HEK293T (cell line): ENCODE measurements at regions not wholly inside any gene's neighbourhood (a gene's known extent, or its start where the extent isn't known, plus 50 kb on each side); places are given as distances from the start of the nearest gene placed in this dataset.

Experiments used
- CTCF ChIA-PET: fragments of 350-600 bp; formaldehyde crosslinking; extraction: SDS; loops from one replicate; lab custom pipeline; 2021; ENCODE audit warnings: antibody characterized with exemption, inconsistent platforms; lab: Yijun Ruan, JAX
- POLR2A ChIA-PET: fragments of 350-600 bp; formaldehyde crosslinking; extraction: SDS; loops from one replicate; lab custom pipeline; 2020; ENCODE audit warnings: antibody characterized with exemption, inconsistent platforms; lab: Yijun Ruan, JAX
- DNase-seq: peaks from one replicate; pipeline ENCODE4 v3.0.0; 2012; ENCODE audit warnings: mixed read lengths; ENCODE audit errors: extremely low spot score
- ARNT ChIP-seq: fragments of 450-650 bp; IDR thresholded peaks from 2 replicates; pipeline ENCODE4 v1.6.1; 2017; ENCODE audit warnings: mild to moderate bottlenecking
- BHLHE40 ChIP-seq: fragments of 450-650 bp; IDR thresholded peaks from 2 replicates; pipeline ENCODE4 v1.6.1; 2016; ENCODE audit warnings: mild to moderate bottlenecking, moderate library complexity, borderline replicate concordance
- CTBP1 ChIP-seq: fragments of 450-650 bp; IDR thresholded peaks from 2 replicates; pipeline ENCODE4 v1.6.1; 2016; ENCODE audit warnings: borderline replicate concordance
- ELF4 ChIP-seq: fragments of 450-650 bp; IDR thresholded peaks from 2 replicates; pipeline ENCODE4 v1.6.1; 2017; ENCODE audit warnings: antibody characterized with exemption
- FOXA1 ChIP-seq: fragments of 450-650 bp; IDR thresholded peaks from 2 replicates; pipeline ENCODE4 v1.6.1; 2016; ENCODE audit warnings: mild to moderate bottlenecking
- FOXK2 ChIP-seq: fragments of 450-650 bp; IDR thresholded peaks from 2 replicates; pipeline ENCODE4 v1.6.1; 2016; ENCODE audit warnings: mild to moderate bottlenecking
- FOXM1 ChIP-seq: fragments of 450-650 bp; IDR thresholded peaks from 2 replicates; pipeline ENCODE4 v1.6.1; 2017; ENCODE audit warnings: mild to moderate bottlenecking, borderline replicate concordance
- HDGF ChIP-seq: fragments of 450-650 bp; IDR thresholded peaks from 2 replicates; pipeline ENCODE4 v1.6.1; 2017; ENCODE audit warnings: antibody characterized with exemption, borderline replicate concordance
- L3MBTL2 ChIP-seq: fragments of 450-650 bp; conservative IDR thresholded peaks from 2 replicates; pipeline ENCODE4 v1.6.1; 2016; ENCODE audit warnings: mild to moderate bottlenecking
- LEF1 ChIP-seq: fragments of 450-650 bp; IDR thresholded peaks from 2 replicates; pipeline ENCODE4 v1.6.1; 2017; ENCODE audit warnings: mild to moderate bottlenecking, borderline replicate concordance
- NFRKB ChIP-seq: fragments of 450-650 bp; IDR thresholded peaks from 2 replicates; pipeline ENCODE4 v1.6.1; 2016; ENCODE audit warnings: mild to moderate bottlenecking, moderate library complexity
- PKNOX1 ChIP-seq: fragments of 450-650 bp; IDR thresholded peaks from 2 replicates; pipeline ENCODE4 v1.6.1; 2016
- SP1 ChIP-seq: fragments of 450-650 bp; IDR thresholded peaks from 2 replicates; pipeline ENCODE4 v1.6.1; 2017
- SUZ12 ChIP-seq: fragments of 450-650 bp; IDR thresholded peaks from 2 replicates; pipeline ENCODE4 v1.6.1; 2016; ENCODE audit warnings: mild to moderate bottlenecking
- TARDBP ChIP-seq: fragments of 450-650 bp; IDR thresholded peaks from 2 replicates; pipeline ENCODE4 v1.6.1; 2016
- ZNF384 ChIP-seq: fragments of 450-650 bp; IDR thresholded peaks from 2 replicates; pipeline ENCODE4 v1.6.1; 2016

GRCh38 chr20:52619671-52620070 lies 352.5 kb upstream of the TSHZ2 start:
- DNase-seq = no peak
- ChIA-PET CTCF (no interaction called here), POLR2A (no interaction called here)
- TF ChIP-seq ELF4 = no peak
- TF ChIP-seq ARNT = no peak
- no peak for TF ChIP-seq SUZ12
- TF ChIP-seq PKNOX1 = no peak
- no peak for TF ChIP-seq LEF1
- TF ChIP-seq BHLHE40 = no peak
- TF ChIP-seq NFRKB = no peak
- TF ChIP-seq HDGF = no peak
- no peak for TF ChIP-seq SP1

- CTCF ChIA-PET = no interaction called here
Observed at GRCh38 chr20:52619101-52619500, 353.1 kb upstream of the TSHZ2 start.

GRCh38 chr20:52616629-52617028 lies 355.5 kb upstream of the TSHZ2 start:
- ChIA-PET CTCF (no interaction called here), POLR2A (no interaction called here)
- TF ChIP-seq ELF4 = no peak
- TF ChIP-seq CTBP1 = no peak
- TF ChIP-seq LEF1 = no peak
- no peak for TF ChIP-seq FOXA1
- no peak for TF ChIP-seq SP1
- no peak for TF ChIP-seq ZNF384
- TF ChIP-seq TARDBP = no peak
- no peak for TF ChIP-seq HDGF
- TF ChIP-seq PKNOX1 = no peak
- TF ChIP-seq FOXK2 = no peak
- no peak for TF ChIP-seq BHLHE40
- no peak for TF ChIP-seq NFRKB

More at GRCh38 chr20:52619101-52619500, 353.1 kb upstream of the TSHZ2 start:
- TF ChIP-seq ZNF384 (no peak), SP1 (no peak), ARNT (no peak), BHLHE40 (no peak), NFRKB (no peak), CTBP1 (no peak), FOXK2 (no peak), L3MBTL2 (no peak), FOXA1 (no peak), HDGF (no peak), SUZ12 (no peak), ELF4 (no peak), FOXM1 (no peak), TARDBP (no peak), LEF1 (no peak), PKNOX1 (no peak)
- DNase-seq = no peak
- POLR2A ChIA-PET = no interaction called here

GRCh38 chr20:52614051-52614863 lies 357.9 kb upstream of the TSHZ2 start:
- ChIA-PET POLR2A (no interaction called here), CTCF (no interaction called here)
- no peak for DNase-seq
- TF ChIP-seq TARDBP (no peak), LEF1 (no peak), BHLHE40 (no peak), SP1 (no peak), FOXK2 (no peak), ARNT (no peak), NFRKB (no peak), FOXA1 (no peak), PKNOX1 (no peak), CTBP1 (no peak), L3MBTL2 (no peak), ELF4 (no peak), ZNF384 (no peak), FOXM1 (no peak), HDGF (no peak), SUZ12 (no peak)

More at GRCh38 chr20:52616629-52617028, 355.5 kb upstream of the TSHZ2 start:
- DNase-seq = no peak

GRCh38 chr20:52612046-52612632 lies 360.0 kb upstream of the TSHZ2 start:
- no peak for TF ChIP-seq HDGF
- TF ChIP-seq FOXM1 = no peak
- no peak for TF ChIP-seq BHLHE40
- TF ChIP-seq CTBP1 = no peak
- TF ChIP-seq LEF1 = no peak
- TF ChIP-seq ARNT = no peak
- TF ChIP-seq FOXA1 = no peak
- no peak for TF ChIP-seq SP1
- TF ChIP-seq ELF4 = no peak
- TF ChIP-seq FOXK2 = no peak
- TF ChIP-seq PKNOX1 = no peak
- TF ChIP-seq ZNF384 = no peak
- TF ChIP-seq NFRKB = no peak
- no peak for DNase-seq
- ChIA-PET POLR2A (no interaction called here), CTCF (no interaction called here)
